Retinal pigment epithelial cell (primary cell): ENCODE measurements at regions not wholly inside any gene's neighbourhood (a gene's known extent, or its start where the extent isn't known, plus 50 kb on each side); places are given as distances from the start of the nearest gene placed in this dataset.

ENCODE experiments used
- DNase-seq: peaks from one replicate; pipeline ENCODE4 v3.0.0-alpha.2; 2010; ENCODE audit warnings: low read depth
- H3K4me3 ChIP-seq: 2 replicates; pipeline ENCODE4 v1.5.1; 2011; ENCODE audit warnings: mild to moderate bottlenecking, low read length, control low read depth, moderate library complexity
- TF ChIP-seq, protein P1 (sequence below): conservative IDR thresholded peaks from 2 replicates; pipeline ENCODE4 v1.5.1; 2011; ENCODE audit warnings: low read depth, low read length, control low read depth, inconsistent platforms

DNA sequence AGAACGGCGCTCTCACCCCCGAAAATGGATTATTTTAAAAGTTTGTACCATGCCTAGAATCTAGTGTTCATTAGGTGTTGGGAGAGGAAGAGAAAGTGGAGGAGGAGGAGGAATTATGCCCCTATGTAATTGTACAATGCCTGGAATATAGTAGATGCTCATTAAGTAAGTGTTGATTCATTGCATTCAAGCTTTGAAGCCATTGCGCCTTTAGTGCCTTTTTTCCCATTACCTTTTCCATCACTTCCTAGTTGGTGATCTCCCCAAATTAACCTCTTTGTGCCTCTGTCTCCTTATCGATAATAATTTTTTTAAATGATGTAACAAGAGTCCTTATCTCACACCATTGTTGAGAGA, 220.7 kb upstream of the PRICKLE2 start:
- H3K4me3 ChIP-seq: peak overlapping the region; percentile 66
- TF ChIP-seq, protein P1, sequence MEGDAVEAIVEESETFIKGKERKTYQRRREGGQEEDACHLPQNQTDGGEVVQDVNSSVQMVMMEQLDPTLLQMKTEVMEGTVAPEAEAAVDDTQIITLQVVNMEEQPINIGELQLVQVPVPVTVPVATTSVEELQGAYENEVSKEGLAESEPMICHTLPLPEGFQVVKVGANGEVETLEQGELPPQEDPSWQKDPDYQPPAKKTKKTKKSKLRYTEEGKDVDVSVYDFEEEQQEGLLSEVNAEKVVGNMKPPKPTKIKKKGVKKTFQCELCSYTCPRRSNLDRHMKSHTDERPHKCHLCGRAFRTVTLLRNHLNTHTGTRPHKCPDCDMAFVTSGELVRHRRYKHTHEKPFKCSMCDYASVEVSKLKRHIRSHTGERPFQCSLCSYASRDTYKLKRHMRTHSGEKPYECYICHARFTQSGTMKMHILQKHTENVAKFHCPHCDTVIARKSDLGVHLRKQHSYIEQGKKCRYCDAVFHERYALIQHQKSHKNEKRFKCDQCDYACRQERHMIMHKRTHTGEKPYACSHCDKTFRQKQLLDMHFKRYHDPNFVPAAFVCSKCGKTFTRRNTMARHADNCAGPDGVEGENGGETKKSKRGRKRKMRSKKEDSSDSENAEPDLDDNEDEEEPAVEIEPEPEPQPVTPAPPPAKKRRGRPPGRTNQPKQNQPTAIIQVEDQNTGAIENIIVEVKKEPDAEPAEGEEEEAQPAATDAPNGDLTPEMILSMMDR: no peak
- no peak for DNase-seq

DNA sequence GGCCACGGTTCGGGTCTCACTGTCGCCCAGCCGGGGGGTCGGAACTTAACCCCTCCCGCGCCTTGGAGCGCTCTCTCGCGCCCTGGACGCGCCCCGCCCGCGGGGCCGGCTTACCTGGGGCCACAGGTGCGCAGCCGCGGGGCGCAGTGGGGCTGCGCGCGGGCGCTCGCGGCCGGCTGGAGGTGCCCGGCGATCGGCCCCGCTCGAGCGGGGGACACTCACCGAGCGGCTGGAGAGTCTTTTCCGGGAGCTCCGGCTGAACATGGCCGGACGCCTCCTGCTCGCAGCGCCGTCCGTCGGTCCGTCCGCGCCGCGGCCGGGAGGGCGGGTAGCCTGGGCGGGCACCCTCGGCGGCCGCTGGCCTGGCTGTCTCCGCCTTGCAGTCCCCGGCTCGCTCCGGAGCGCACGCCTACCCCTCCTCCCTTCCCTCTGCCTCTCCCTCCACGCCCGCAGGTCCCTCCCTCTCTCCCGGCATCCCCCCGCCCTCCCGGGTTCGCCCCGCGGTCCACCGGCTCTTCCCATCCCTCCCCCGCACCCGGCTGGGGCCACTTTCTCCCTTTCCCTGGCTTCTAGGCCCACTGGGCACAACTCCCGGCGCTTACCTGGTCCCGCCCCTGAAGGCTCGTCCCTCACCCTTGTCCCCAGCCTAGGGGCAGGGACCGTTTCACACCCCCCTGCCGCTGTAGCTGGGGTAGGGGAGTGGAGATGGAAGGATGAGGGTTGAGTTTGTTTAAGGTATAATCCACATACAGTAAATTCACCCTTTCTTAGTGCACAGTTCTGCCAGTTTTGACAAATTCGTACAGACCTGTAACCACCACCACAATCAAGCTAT, 220.1 kb upstream of the PRICKLE2 start:
- no peak for DNase-seq
- TF ChIP-seq, protein P1: no peak
- H3K4me3 ChIP-seq: peak overlapping the region; percentile 66

DNA sequence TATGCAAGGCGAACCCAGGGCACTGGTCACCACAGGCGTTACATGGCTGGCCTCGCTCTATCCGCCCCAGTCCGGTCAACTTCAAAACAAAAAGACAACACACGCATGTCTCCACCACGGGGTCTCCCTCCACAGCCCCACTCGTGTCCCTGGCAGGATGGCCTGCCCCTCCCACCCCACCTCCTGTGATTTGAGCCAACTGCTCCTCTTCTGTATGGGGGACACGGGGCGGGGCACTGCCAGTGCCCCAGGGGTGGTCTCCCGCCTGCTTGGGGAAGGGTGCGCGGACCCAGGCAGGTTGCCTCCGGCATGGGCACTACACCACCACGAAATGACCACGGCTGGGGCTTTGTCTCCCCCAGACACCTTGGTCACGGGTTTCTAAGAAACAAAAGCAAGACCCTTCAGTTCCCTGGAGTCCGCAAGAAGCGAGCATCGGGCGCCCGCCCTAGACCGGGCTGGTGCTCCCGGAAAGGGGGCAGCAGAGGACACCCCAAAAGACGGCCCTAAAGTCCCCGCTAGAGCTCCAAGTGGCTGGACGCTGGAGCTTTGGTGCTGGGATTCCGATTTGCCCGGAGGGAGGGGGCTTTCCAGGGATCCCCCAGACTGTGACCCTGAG, 219.3 kb upstream of the PRICKLE2 start:
- peak overlapping the region; percentile 66 for H3K4me3 ChIP-seq
- TF ChIP-seq, protein P1: peak; percentile 16
- no peak for DNase-seq

DNA sequence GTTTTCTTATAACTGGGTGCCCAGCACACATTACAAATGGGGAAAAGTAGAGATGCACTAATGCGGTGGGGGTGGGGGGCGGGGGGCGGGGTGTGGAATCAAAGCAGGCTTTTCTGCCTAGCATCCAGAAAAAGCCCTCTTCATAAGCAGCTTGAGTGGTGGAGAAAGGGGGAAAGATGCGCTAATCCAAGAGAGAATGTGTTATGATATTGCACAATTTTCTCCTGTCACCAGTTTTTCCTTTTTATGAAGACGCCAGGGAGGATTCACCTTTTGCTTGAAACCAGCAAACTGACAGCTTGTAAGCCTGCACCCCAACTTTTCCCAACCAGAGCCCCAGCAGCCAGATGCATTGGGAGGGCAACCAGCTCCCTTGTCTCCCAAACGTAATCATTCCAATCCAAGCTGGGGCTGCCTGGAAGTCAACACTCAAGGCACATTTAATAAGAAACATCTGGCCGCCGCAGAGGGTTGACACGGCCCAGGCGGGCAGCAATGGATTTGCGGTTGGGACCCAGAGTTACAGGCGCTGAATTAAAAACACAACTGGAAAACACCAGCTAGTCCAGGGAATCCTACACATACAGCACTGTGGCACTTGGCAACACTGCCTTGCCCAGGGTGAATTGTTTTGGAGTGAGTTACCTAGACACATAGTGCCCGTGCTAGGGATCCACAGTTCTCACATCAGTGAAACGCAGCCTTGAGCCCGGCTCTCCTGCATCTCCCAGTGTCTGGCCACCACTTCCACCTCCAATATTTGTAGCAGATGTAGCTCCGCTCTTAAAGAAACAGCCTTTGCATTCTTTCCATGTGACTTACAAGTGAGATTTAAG, 218.5 kb upstream of the PRICKLE2 start:
- peak overlapping the region; percentile 66 for H3K4me3 ChIP-seq
- TF ChIP-seq, protein P1: no peak
- no peak for DNase-seq

DNA sequence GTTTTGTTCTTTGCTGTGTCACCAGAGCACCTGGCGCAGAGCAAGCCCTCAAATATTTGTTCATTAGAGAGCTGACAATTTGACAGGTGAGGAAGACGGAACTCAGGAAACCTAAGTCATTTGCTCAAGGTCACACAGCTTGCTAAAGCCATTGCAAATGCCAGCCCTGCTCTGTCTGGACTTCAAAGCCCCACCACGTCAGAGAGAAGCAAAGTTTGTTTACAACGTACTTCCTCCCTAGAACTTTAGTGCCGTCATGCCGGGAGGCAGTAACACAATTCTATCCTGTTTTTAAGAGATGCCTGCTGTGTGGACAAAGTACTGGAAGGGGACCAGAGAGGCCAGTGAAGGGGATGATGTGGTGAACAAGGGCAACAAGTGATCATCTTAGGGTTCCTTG, 216.6 kb upstream of the PRICKLE2 start:
- H3K4me3 ChIP-seq: no peak overlapping the region
- TF ChIP-seq, protein P1: no peak
- no peak for DNase-seq

DNA sequence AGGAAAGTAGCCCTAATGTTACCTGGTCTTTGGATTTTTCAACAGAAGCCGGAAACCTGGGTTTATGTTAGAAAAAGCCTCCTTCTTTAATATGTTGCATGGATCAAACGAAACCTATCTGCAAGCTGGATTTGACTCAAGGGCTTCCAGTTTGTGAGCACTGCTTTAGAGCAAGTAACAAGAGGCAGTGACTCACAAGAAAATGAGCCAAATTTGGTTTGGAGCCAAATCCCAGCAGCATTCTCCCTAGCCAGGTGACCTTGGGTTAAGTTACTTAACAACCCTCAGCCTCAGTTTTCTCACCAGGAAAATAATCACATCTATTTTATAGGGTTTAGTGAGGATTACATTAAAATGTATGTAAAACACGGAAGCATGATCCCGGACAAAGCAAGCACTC, 215.2 kb upstream of the PRICKLE2 start:
- no peak overlapping the region for H3K4me3 ChIP-seq
- peak; percentile 98 for DNase-seq
- TF ChIP-seq, protein P1: no peak
